NB4 (cell line): ENCODE measurements at regions not wholly inside any gene's neighbourhood (a gene's known extent, or its start where the extent isn't known, plus 50 kb on each side); places are given as distances from the start of the nearest gene placed in this dataset.

ENCODE experiments used
- CTCF ChIP-seq: IDR thresholded peaks from one replicate; pipeline ENCODE4 v1.5.1; 2012; ENCODE audit warnings: low read depth, low read length
- MYC ChIP-seq: IDR thresholded peaks from 2 replicates; pipeline ENCODE4 v1.6.1; 2011; ENCODE audit warnings: low read depth, low read length
- POLR2A ChIP-seq: IDR thresholded peaks from 2 replicates; pipeline ENCODE4 v1.6.1; 2011; ENCODE audit warnings: mild to moderate bottlenecking; ENCODE audit not compliant: insufficient read length; ENCODE audit errors: extremely low read depth

GRCh38 chr1:193674292-193674944, 488.0 kb upstream of the B3GALT2 start:
- TF ChIP-seq MYC = no peak
- TF ChIP-seq CTCF = no peak
- TF ChIP-seq POLR2A = no peak
